ENCODE measurements at regions not wholly inside any gene's neighbourhood (a gene's known extent, or its start where the extent isn't known, plus 50 kb on each side); places are given as distances from the start of the nearest gene placed in this dataset.
"Not testable (repeated sequence)": the region's sequence is repeated elsewhere in the genome, so short reads cannot be mapped to it uniquely, and the experiment has no call there.

DNA sequence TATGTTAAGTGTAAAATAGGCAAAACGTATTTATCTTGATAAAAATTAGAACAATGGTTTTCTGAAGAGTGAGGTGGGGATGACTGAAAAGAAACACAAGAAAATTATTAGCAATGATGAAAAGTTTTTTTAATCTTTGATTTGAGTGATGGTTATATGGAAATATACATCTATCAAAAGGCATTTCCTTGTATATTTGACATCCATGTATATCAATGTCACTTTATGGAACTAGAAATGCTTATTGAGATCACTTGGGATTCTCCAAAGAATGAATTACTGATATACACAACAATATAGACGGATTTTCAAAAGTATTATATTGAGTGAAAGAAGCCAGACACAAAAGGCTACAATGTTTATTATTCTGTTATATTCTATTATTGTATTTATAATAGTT, 1042.0 kb upstream of the POT1 start:
- no peak for DNase-seq

DNA sequence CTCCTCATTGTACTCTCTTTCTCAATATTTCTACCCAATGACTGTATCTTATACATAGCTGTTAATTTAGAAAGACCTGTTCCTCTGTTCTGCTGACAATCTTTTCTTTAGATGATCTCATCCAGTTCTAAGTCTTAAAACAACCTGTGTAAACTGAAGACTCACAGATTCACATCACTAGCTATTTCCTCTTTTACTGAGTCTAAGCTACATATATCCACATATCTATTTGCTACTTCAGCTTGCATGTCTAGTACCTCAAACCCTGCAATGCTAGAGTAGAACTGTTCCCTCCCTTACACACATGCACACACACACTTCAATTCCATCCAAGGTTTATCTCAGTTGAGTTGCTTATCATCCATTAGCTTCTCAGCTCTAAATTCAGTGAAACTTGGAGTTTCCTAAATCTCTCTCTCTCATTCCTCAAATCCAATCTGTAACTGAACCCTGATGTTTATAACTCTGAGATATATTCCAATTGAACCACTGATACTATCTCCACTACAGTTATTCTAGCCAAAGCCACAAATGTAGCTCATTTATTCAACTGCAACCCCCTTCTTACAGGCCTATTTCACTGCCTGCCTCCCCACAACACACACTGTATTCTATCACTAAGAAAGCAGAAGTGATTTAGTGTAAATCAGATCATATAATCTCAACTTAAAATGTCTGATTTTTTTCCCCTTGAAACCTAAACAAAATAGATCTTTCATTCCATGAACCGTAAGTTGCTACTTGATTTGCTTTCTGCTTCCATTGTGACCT, 1036.8 kb upstream of the POT1 start:
- DNase-seq: no peak

DNA sequence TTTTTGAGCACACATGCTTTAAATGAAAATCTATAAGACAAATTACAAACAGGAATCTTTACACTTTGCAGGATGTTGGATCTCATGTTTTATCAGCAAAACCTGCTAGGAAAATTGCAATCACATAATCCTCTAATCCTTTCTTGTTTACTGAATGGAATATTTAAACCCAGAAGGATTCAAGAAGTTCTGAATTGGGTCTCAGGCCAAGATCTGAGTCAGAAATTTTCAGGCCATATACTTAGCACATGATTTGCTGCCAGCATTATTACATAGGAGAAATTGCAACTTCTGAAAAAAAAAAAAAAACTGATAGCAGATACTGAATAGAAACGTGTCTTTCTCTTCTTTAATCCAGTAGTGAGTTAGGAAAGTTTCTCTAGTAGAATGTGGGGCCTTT, 1005.3 kb upstream of the POT1 start:
- DNase-seq: peak; percentile 27

DNA sequence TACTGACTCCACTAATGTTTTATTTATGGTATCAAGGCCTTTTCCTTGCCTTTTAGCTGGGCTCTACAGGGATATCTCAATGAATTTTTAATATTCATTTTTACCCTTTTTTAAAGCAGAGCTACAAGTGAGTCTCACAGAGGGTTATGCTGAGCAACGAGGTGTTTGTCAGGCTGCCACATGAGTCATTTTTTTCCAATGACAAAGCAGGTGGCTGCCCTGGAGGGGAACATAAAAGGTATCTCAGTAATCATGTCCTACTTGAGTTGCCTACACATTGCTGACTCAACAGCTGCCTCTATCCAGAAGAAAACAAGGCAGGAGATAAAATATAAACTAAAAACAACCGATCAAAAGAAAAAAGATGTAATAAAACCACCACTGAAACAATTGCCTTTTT, 1004.9 kb upstream of the POT1 start:
- peak; percentile 52 for DNase-seq

DNA sequence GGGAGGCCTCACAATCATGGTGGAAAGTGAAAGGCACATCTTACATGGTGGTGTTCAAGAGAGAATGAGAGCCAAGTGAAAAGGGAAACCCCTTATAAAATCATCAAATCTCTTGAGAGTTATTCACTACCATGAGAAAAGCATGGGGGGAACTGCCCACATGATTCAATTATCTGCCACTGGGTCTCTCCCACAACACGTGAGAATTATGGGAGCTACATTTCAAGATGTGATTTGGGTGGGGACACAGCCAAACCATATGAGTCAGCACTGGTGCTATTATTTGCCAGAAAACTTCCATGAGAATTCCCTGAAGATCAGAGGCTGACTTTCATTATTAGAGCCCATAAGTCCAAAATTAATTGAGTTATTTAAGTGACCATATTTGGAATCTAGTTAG, 1001.2 kb upstream of the POT1 start:
- no peak for DNase-seq

DNA sequence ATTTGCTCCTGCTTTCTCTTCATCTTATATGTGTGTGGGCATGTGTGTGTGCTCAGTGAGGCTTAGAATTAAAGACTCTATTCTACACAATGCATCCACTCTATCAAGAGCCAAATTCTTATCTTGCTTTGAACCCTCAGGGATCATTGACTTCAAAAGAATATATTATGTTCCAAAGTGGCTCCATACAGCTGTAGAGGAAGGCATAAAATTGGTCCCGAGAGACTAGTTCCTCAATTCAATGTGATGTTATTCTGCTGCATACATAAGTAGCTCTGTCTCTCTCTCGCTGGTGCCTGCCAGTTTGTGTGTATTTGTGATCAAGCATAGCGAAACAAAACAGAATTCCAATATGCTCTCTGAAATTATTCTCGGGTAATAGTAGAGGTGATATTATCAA, 997.9 kb upstream of the POT1 start:
- no peak for DNase-seq

DNA sequence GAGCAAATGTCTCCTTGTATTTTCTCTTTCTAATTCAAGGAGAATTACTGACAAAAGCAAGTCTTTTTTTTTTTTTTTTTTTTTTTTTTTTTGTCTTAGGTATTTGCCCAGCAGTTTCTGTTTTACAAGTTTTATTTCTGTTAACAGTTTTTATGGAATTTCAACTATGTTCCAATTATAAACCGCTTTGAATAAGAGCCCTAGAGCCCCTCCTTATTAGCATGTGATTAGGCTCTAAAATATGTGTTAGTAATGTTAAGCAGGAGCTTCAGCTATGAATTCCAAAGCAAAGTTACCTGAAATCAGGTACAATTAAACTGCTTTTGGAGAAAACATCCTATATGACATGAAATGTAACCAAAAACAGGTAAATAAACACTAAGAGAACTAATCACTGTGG, 997.0 kb upstream of the POT1 start:
- no peak for DNase-seq

DNA sequence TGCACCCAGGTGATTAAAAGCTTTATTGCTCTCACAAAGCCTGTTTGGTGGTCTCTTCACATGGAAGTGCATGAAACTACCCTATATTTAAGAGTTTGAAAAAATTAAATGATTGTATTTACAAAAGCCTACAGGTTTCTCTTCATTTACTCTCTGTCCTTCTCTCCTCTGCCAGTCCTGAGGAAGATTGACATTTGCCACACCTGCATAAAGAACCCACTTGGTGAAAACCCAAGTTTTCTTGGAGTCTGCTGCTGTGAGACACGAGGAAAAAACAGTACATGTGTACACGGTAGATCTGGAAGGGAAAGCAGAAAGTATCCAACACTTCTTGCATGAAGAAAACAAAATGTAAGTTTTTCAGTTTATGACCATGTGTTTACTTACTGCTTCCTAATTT, 994.4 kb upstream of the POT1 start:
- no peak for DNase-seq

DNA sequence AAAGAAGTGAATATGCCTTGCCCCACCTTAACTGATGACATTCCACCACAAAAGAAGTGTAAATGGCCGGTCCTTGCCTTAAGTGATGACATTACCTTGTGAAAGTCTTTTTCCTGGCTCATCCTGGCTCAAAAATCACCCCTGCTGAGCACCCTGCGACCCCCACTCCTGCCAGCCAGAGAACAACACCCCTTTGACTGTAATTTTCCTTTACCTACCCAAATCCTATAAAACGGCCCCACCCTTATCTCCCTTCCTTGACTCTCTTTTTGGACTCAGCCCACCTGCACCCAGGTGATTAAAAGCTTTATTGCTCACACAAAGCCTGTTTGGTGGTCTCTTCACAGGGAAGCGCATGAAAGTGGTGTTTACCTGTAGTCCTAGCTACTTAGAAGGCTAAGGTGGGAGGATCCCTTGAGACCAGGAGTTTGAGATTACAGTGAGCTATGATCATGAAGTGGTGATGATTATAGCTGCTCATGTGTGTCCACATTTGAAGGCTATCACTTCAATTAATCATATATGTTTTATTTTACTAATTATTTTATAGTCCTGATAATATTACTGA, 985.8 kb upstream of the POT1 start:
- DNase-seq: not testable (repeated sequence)

DNA sequence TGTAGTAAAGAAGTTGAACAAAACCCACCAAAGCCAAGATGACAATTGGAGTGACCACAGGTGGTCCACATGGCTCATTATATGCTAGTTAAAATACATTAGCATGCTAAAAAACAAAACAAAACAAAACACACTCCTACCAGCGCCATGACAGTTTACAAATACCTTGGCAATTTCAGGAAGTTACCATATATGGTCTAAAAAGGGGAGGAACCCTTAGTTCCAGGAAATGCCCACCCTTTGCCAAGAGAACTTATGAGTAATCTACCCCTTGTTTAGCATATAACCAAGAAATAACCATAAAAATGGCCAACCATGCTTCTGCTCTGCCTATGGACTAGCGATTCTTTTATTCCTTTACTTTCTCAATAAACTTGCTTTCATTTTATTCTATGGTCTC, 979.1 kb upstream of the POT1 start:
- no peak for DNase-seq

DNA sequence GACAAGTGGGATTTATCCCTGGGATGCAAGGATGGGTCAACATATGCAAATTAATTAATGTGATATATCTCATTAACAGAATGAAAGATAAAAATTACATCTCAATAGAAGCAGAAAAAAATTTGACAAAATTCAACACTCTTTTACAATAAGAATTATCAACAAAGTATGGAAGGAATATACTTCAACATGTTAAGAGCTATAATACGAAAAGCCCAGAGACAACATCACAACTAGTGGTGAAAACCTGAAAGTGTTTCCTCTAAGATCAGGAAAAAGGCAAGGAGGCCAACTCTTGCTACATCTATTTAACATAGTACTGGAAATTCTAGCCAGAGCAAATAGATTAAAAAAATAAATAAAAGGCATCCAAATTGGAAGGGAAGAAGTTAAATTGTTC, 970.0 kb upstream of the POT1 start:
- no peak for DNase-seq

DNA sequence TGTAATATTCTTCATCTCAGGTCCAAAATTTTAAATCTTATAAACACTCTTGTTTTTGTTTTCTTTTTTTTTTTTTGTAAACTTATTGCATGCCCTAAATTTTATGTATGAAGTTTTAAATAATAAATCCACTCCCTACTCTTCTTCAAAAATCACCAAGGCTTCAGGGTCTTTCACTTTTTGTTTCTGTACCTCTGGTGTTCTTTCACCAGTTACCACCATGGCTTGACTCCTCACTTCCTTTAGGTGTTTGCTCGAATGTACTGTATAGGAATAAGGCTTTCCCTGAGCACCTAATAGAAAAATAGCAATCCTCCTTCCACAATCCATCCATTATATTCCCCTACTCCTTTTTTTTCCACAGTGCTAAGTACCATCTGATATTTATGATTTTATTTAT, 962.8 kb upstream of the POT1 start:
- no peak for DNase-seq

DNA sequence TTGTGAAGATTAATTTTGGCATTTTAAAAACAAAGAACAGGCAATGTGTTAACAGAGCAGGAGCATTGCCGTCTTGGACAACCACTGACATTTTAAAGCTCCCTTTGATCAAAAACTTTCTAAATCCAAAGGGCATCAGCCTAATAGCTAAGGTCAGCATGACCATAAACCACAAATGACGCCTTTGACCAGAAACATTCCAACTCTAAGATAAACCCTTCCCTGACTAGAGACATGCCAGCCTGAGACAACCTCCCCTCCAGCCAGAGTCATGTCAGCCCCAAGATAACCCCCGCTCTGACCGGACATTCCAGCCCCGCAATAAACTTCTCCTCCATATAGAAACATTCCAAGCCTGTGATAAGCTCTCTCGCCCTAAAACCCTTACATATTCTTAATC, 949.4 kb upstream of the POT1 start:
- DNase-seq: no peak

DNA sequence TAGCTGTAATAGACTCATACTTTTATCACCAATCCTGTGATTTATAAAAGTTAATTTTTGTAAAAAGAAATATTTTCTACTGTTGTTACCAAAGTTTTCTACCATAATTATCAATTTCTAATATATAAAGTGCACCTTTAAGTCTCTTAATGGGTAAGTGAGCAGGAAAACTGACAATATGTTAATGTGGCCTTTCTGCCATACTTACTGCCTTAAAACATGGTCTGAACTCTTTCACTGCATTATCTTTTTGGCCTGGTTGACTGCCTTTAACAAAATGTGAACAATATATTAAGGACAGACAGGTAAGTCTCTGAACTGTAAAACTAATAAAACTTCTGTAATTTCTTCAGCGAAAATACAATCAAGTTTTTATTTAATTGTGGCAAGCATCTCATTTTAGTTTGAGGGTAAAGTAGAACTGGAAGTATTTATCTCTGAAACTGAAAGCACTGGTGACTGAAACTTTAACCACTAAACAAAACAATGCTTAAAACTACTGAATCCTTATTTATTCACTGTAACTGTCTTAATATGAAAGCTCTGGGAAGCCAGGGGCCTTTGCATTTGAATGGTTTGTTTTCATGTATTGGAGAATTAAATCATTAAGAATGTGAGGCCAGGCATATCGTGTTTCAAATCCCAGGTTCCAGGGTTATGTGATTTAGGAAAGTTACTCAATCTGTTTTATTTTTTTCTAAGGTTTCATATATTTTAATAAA, 948.8 kb upstream of the POT1 start:
- DNase-seq: no peak

DNA sequence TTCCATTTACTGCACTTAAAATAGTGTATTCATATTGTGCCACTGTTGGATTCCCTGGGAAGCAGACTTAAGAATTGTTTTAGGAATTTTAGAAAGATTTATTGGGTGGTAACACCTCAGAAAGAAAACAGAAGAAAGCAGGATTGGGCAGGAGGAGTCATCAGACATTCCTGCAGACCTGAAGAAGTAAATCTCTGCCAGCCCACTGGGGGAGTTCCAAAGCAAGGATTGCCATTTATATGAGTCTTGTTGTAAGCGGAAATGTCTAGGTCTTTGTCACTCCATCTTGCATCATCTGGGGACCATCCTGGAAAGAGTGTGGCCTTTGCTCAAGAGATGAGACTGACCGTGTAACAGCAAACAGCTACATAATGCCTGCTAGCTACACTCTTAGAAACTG, 947.6 kb upstream of the POT1 start:
- no peak for DNase-seq

DNA sequence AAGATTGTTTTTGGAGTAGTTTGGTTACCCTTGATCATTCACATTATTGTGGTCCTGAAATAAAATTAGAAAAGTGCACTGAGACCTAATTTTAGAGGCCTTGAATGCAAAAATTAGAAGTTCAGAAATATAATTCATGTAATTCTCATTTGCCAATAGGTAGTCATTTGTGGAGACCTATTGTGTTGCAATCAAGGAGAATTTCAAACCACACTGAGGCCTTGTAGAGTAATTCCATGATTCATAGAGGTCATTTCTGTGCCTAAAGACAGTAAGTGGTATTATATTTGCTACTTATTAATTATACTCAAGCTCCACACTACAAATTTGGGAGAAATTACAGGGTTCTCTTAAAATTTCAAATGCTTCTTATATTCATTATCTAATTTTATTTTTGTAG, 946.8 kb upstream of the POT1 start:
- DNase-seq: no peak

DNA sequence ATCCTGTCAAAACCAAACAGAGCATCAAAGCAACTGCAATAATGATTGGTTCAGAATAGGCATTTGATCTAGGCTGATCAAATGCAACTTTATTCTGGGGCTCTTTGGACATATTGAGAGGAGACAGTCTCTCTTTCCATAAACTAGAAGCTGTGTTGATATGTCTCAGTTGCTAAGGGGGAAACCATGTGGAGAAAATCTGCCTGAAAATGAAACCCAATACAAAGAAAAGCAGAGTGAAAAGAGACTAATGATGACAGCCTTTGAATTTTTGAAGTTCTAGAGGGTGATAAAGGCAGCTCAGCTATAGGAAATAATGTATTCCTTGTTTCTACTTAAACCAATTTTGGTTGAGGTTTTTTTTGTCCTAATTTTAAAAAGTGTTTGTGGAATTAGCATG, 941.8 kb upstream of the POT1 start:
- no peak for DNase-seq

DNA sequence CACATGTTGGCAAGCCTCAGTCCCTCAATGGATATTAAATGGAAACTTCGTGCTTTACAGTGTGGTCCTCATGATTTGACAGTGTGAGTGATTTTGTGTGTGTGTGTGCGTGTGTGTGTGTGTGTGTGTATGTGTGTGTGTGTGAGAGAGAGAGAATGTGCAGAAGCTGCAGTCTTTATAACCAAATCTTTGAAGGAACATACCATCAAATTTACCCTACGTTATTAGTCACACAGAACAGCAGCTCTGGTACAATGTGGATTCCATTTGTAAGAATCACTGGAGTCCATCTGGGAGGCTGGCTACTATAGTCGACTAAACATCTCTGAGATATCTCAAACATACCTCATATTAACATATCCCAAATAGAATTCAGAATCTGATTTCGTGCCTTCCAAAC, 928.0 kb upstream of the POT1 start:
- DNase-seq: no peak

DNA sequence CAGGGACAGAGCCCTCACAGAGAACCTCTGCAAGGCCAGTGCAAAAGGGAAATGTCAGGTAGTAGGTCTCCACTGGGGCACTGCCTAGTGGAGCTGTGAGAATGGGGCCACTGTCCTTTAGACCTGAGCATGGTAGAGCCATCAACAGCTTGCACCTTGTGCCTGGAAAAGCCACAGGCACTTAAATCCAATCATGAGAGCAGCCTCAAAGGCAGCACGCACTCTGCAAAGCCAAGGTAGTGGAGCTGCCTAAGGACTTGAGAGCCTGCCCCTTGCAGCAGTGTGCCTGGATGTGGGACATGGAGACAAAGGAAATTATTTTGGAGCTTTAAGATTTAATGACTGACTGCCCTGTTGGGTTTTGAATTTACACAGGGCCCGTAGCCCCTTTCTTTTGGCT, 918.5 kb upstream of the POT1 start:
- DNase-seq: no peak

DNA sequence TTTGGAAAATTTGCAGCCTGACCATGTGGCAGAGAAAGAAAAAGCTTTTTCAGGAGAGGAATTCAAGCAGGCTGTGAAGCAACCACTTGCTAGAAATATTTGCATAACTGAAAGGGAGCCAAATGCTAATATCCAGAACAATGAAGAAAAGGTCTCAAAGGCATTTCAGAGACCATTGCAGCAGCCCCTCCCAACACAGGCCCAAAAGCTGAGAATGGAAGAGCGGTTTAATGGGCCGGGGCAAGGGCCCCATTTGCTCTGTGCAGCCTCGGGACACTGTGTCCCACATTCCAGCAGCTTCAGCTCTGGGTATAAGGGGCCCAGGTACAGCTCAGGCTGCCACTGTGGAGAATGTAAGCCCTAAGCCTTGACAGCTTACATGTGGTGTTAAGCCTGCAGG, 918.1 kb upstream of the POT1 start:
- no peak for DNase-seq

DNA sequence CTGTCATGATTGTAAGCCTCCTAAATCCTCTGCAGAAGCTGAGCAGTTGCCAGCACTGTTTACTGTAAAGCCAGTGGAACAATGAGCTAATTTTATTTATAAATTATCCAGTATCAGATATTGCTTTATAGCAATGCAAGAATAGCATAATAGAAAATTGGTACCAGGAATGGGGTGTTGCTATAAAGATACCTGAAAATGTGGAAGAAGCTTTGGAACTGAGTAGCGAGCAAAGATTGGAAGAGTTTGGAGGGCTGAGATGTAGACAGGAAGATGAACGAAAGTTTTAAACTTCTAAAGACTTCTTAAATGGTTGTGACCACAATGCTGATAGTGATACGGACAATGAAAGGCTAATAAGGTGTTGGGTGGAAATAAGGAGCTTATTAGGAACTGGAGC, 917.4 kb upstream of the POT1 start:
- no peak for DNase-seq

DNA sequence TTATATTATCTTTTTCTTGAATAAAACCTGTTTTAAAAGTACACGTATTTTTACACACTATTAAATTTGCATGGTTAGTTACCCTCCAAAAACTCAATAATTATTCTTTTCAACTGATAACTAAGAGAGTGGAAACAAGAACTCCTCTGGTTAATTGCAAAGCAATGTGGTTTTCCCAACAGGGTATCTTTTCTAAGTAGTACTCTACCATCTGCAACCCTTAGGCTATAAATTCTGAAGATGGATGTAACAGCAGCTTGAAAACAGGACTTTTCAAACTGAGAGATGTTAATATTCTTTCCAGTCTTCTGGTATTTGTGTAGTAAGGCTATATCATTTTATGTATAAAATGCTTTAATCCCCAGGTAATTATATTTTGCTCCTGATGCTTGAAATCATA, 916.1 kb upstream of the POT1 start:
- DNase-seq: no peak

DNA sequence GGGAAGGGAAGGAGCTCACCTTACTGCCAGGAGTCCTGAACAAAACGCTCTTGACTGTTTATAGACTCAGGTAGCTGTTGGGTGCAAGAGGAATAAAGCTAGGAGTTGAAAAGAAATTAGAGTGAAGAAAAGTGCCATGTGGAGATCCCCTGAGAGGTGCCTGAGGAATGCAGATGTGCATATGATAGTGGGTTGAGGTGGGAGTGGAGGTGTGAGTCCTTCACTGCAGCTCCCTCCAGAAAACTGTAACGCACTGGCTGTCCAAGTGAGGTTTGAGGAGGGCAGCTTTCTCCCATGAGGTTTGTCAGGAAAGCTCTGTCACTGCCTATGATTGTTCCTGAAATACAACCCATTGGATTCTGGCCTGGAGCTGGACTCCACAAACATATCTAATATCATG, 904.8 kb upstream of the POT1 start:
- no peak for DNase-seq

DNA sequence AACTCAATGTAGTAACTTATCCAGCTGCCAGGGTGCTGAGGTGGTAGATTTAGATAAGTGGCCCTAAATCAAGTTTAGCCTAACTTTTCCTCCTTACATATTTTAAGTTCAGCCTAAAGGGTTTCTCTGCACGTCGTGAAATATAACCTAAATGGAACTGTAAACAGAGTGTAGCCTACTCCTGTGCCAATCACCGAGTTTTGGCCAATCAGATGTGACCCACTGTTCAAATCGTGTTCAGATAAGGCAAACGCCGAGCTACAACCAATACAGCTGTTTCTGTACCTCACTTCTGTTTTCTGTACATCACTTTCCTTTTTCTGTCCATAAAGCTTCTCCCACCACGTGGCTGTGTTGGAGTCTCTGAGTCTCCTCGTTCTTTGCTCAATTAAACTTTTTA, 904.2 kb upstream of the POT1 start:
- no peak for DNase-seq

DNA sequence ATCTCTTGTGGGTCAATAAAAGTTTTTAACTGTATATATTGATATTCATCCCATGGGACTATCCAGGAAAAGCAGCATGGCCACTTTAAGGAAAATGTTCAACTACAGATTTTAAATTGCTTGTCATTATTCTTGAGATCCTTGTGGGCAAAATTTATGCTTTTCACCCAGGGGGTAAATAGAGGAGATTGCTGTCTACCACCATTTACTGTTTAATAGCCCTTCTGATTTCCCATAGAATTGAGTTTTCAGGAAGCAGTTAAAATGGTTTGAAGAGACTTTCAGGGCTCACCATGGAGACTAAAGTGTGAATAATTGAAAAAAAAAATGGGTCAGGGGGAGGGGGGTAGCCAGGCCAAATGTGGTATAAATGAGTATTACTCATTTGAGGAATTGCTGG, 901.1 kb upstream of the POT1 start:
- DNase-seq: no peak

All from NCI-H1105 treated with DMSO at 0.1 percent for 48 hours (cell line).